HG02884 (cell line): ENCODE measurements at regions not wholly inside any gene's neighbourhood (a gene's known extent, or its start where the extent isn't known, plus 50 kb on each side); places are given as distances from the start of the nearest gene placed in this dataset.

Experiments
- ATAC-seq: cut with Tn5 transposase; IDR thresholded peaks from one replicate; pipeline ENCODE4 v1.9.1; 2021; ENCODE audit warnings: mild to moderate bottlenecking, moderate library complexity; ENCODE audit not compliant: unreplicated experiment

DNA sequence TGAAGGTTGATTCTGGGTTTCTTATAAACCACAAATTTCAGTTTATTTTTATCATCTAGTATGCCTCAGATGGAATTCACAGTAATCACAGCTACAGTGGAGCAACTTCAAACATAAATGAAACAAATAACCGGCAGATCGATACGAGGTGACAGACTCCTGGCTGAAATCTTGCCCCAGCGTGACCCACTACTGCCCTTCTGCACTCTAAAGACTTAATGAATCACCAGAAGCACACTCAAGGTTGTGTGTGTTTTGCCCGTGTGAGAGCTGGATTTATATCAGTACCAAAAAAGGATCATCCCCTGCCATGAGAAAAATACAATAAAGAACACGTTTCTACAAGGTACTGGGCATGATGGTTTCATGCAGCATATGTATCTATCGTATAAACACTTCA lies 161.7 kb downstream of the KLF12 start:
- ATAC-seq: no peak

DNA sequence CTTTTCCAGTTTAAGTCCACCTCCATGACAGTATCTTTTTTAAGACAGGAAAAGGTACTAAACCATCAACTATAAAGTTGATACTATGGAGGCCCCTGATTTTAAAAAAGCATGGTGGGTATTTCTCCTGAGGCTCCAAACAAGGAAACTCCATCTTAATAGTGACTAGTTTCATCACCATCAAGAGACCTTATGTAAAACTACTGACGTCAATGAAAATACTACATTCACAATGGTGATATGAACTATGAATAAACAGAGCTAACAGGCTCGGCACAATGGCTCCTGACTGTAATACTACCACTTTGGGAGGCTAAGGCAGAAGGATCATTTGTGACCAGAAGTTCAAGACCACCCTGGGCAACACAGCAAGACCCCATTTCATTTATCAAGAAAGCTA lies 162.7 kb downstream of the KLF12 start:
- no peak for ATAC-seq

- no peak for ATAC-seq
These were observed 163.7 kb downstream of the KLF12 start for GRCh38 chr13:73970421-73971055.

DNA sequence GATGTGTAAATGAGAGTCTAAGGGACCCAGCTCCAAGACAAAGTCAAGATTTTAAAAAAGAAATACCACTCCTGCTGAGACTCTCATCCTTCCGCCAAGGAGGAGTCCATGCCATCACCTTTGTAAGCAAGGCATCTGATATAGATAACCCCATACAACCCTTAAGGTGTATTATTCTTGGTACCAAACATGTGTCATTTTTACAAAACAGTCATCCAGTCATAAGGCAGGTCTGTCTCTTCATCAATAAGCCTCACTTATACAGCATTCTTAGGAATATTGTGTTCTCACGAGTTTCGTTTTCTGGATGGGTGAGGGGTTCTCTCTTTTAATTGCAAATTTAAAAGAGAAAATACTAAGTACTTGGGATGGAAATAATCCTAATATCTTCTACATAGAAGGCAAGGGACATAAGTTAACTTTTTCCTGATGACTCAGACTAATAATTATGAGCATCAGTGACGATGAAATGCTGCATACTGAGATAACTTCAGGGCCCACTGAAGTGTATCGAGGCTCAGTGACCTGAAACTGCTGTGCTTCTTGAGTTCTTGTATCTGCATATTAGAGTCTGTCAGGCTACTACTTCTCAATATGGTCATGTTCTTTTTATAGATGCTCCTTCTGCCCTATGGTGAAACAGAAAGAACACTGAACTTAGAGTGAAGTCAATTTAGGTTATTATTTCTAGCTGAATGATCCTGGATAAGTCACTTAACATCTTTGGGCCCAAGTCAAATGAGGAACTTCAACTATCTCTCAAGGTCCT lies 166.6 kb downstream of the KLF12 start:
- peak; percentile 99 for ATAC-seq

DNA sequence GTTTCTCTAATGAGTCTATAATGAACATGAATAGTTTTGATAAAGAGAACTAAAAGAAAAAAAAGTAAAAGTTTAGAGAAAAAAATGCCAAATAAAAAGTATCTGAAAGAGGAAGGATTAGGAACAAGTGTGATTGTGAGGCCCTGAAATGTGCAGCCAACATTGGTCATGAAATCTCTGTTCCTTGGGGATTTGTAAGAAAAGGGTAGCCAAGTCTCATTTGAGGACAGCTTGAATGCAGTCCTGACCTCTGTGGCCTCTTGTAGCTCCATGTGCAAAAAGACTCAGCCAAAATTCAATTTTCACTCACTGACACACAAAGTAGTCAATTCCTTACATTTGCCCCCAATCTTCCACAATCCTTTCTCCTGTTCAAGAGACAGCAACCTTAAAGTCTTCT lies 167.9 kb downstream of the KLF12 start:
- no peak for ATAC-seq

- no peak for ATAC-seq
These were observed 171.9 kb downstream of the KLF12 start for GRCh38 chr13:73962284-73962683.

DNA sequence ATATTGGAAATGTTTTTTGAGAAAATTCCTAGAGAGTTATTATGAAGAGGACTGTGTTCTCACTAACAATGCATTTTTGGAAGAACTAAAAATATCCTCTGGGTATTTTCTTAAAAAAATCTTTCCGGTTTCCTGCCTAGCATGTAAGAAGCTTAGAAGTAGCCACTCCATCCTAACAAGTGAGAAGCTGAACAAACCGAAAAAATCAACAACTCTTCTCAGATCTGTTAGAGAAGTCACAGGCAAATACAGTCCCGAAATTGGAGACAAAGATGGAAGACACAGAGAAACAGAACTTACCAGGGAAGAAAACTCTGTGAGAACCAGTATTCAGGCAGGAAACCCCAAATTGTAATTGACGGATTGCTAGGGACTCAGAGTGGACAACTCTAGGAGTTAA lies 173.0 kb downstream of the KLF12 start:
- no peak for ATAC-seq

DNA sequence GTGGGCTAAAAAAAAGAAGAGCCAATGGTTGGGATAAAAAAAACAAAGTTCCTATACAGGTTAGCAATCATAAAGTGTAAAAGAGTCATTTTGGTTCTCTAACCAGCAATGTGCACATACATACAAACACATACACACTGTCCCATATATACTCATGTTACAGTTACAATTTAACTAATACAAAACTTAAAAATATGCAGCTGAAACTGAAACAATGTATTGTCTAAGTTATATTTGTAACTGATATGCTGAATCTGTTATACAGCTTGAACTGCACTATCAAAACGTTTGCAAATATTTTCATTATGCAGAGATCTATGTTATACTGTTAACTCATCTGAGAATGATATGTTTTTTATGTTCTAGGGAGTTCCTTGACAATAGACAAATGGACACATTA lies 173.7 kb downstream of the KLF12 start:
- ATAC-seq: peak; percentile 47

- no peak for ATAC-seq
These were observed 175.4 kb downstream of the KLF12 start for GRCh38 chr13:73958657-73959397.

DNA sequence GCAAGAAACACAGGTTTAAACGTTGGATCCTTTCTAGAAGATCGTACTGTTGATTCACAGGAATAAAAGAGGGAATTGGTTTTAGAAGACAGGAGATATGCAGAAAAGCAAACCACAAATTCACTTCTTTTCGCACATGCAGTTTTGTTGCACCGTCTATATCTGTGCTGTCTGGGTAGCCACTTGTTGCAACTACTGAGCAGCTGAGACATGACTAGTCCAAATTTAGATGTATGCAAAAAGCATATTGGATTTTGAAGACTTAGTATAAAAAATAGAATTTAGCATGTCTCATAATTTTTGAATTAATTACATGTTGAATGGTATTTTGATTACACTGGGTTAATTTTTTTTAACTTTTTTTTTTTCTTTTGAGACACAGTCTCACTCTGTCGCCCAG lies 176.3 kb downstream of the KLF12 start:
- no peak for ATAC-seq

DNA sequence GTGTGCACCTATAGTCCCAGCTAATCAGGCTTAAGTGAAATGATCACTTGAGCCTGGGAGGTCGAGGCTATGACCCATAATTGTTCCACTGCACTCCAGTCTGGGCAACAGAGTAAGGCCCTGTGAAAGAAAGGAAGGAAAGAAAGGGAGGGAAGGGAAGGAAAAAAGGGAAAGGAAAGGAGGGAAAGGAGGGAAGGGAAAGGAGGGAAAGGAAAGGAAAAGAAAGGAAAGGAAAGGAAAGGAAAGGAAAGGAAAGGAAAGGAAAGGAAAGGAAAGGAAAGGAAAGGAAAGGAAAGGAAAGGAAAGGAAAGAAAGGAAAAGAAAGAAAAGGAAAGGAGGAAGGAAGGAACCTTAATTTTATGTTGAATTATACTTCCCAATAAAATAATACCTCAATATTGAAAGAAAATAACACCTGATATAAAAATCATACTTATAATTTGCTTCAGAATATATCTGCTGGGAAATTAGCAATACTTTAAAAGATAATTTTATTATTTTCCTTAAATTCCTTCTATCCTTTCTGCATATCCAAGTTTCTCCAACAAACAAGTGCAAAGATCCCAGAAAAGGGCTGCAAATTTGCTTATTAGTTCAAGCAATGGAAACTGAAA lies 177.3 kb downstream of the KLF12 start:
- ATAC-seq: no peak

DNA sequence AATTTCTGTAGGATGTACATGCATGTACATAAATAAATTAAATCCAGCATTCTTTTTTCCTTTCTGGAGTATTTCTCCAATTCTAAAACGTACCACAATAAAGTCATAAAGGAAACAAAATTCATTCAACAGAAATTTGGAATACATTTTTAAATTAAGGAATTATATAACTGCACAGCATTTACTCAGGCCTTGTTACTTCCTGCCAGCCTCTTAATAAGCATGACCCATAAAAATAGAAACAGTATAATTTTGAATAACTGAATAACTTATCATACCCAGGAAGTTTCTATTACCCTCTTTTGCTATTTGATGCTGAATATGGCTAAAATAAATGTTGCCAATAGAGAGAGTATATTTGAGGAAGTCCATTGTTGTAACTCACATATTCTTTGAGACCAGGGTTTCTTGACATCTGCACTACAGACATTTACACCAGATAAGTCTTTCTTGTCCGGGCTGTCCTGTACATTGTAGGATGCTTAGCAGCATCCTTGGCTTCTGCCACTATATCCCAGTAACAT lies 178.2 kb downstream of the KLF12 start:
- ATAC-seq: no peak

- ATAC-seq: peak; percentile 65
These were observed 179.4 kb downstream of the KLF12 start for GRCh38 chr13:73954808-73955207.

DNA sequence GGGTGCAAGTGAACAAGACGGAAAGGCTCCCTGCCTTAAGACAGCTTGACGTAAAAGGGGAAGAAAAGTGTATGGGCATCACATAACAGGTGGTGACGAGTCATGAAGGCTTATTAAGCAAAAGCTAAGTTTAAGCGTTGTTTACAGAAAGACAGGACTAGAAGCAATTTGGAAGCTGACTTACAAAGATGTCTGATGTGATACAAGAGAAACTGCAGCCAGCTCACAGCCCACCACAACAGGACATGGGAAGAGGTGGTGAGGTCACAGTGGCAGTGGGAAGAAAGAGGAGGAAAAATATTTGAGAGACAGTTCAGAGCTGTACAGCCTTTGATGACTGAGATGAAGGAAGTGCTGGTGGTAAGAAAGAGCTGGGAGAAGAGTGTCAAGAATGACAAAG lies 181.6 kb downstream of the KLF12 start:
- no peak for ATAC-seq

- ATAC-seq: peak; percentile 56
These were observed 185.2 kb downstream of the KLF12 start for GRCh38 chr13:73948848-73949529.

- no peak for ATAC-seq
These were observed 188.3 kb downstream of the KLF12 start for GRCh38 chr13:73945871-73946270.

- ATAC-seq: no peak
These were observed 188.8 kb downstream of the KLF12 start for GRCh38 chr13:73945382-73945781.

DNA sequence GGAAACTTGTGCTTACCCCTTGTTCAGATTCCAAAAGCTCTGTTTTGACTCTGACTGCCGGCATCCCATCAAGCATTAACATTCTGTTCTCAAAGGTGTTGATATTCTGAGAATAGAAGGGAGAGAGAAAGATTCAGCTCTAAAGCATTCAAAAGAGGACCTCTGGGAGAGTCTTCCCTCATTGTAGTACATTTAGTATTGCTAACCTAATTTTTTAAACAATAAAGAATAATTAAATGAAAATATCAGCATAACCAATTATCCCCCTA lies 190.3 kb downstream of the KLF12 start:
- ATAC-seq: no peak

DNA sequence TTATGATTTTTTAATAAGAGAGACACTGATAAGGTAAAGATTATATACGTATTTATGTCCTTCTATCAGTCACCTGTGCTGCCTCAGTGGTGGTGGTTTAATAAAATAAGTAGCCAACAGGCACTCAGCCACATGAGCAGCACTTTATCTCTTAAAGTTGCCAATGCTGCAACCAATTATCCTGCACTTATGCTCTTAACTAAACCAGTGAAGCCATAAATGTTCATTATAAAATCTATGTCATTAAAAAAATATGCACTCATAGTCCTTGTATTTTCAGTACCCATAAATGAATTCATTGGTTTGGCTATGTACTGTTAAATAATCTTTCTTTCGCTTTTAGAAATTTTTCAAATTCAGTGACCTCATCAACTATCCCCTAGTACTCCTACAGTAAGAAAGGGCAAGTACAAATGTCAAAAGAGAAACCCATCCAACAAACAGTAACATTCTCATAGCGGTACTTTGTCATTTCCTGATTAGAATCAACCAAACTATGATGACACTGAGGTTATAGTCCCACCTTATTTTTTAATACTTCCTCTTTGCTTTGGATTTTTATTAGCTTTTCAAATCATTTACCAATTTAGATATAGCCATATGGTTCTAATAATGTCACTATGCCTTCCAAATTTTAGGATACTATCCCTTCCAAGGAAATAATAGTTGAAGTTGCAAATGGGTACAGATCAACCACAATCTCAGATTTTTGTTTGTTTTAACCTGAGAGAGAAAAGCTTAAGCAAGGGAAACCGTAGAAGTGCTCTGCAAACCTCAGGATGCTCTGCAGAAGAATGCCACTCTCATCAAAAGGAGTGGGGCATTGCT lies 190.9 kb downstream of the KLF12 start:
- ATAC-seq: no peak

- no peak for ATAC-seq
These were observed 192.5 kb downstream of the KLF12 start for GRCh38 chr13:73941752-73942151.
